Endodermal cell (in vitro differentiated cells): ENCODE measurements at regions not wholly inside any gene's neighbourhood (a gene's known extent, or its start where the extent isn't known, plus 50 kb on each side); places are given as distances from the start of the nearest gene placed in this dataset.

Source experiments
- DNase-seq: peaks from one replicate; pipeline ENCODE4 v3.0.0-alpha.2; 2017
- H3K27ac ChIP-seq: 2 replicates; pipeline ENCODE4 v1.5.1; 2013; ENCODE audit warnings: mild to moderate bottlenecking, low read depth, low read length, moderate library complexity
- H3K27me3 ChIP-seq: 2 replicates; pipeline ENCODE4 v1.6.1; 2013; ENCODE audit warnings: mild to moderate bottlenecking, low read length, moderate library complexity; ENCODE audit not compliant: insufficient read depth, control insufficient read depth, poor library complexity, severe bottlenecking
- H3K36me3 ChIP-seq: 2 replicates; pipeline ENCODE4 v1.7.0; 2013; ENCODE audit warnings: mild to moderate bottlenecking, low read length, moderate library complexity; ENCODE audit not compliant: control insufficient read depth, insufficient read depth
- H3K4me1 ChIP-seq: one replicate; pipeline ENCODE4 v1.7.0; 2013; ENCODE audit warnings: low read length; ENCODE audit not compliant: control insufficient read depth, insufficient read depth
- H3K4me3 ChIP-seq: 2 replicates; pipeline ENCODE4 v1.5.1; 2013; ENCODE audit warnings: mild to moderate bottlenecking, low read length, moderate library complexity
- H3K9ac ChIP-seq: 2 replicates; pipeline ENCODE4 v1.6.1; 2013; ENCODE audit warnings: mild to moderate bottlenecking, low read length, moderate library complexity; ENCODE audit not compliant: poor library complexity, severe bottlenecking; ENCODE audit errors: extremely low read depth
- H3K9me3 ChIP-seq: 2 replicates; pipeline ENCODE4 v1.6.1; 2013; ENCODE audit warnings: mild to moderate bottlenecking, low read length, moderate library complexity; ENCODE audit not compliant: control insufficient read depth
- H3K27ac Mint-ChIP-seq: 2 replicates; pipeline ENCODE4 v1.8.0; 2020; ENCODE audit warnings: mixed read lengths
- H3K27me3 Mint-ChIP-seq: 2 replicates; pipeline ENCODE4 v1.8.0; 2021; ENCODE audit warnings: mild to moderate bottlenecking, mixed read lengths; ENCODE audit not compliant: insufficient read depth
- H3K36me3 Mint-ChIP-seq: 2 replicates; pipeline ENCODE4 v1.8.0; 2020; ENCODE audit warnings: low read depth, mixed read lengths
- H3K4me1 Mint-ChIP-seq: 2 replicates; pipeline ENCODE4 v1.8.0; 2020; ENCODE audit warnings: mixed read lengths
- H3K4me3 Mint-ChIP-seq: 2 replicates; pipeline ENCODE4 v1.8.0; 2020; ENCODE audit warnings: mild to moderate bottlenecking, moderate library complexity, mixed read lengths
- H3K9me3 Mint-ChIP-seq: 2 replicates; pipeline ENCODE4 v1.8.0; 2020; ENCODE audit warnings: mild to moderate bottlenecking, mixed read lengths
- WGBS, 2 experiments: methylation state at CpG; one replicate each; pipeline versions ENCODE4 v1.1.5 to v1.1.7; 2013; ENCODE audit warnings: missing lambda C conversion rate in 2 of 2, mixed read lengths in 1 of 2; ENCODE audit not compliant: insufficient coverage in 1 of 2, insufficient read length in 1 of 2; 5-methylcytosine and 5-hydroxymethylcytosine counted together
- TF ChIP-seq, protein P1 (sequence below): fragments of 200-600 bp; sonication (generic); conservative IDR thresholded peaks from 2 replicates; pipeline ENCODE4 v1.5.0; 2021; ENCODE audit warnings: antibody characterized with exemption, mild to moderate bottlenecking

DNA sequence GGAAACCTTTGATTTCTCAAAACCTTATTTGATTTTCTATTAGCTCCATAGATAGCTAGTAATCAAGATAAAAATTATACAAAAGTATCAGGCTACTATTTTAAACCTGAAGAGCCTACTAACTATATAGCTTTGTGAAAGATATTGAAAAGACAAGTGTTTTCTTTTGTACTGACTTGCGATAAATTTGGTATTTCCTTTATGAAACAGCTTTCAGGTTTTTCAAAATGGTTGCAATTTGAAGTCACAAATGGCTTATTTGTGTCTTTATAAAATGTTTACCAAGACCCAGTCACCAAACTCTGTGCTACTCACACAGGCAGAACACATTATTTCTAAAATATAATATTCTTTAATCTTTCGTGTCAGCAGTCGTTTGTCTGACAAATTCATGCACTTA lies 167.5 kb upstream of the ALCAM start:
- H3K36me3 ChIP-seq = no peaks in the 10 kb centered on the region
- no peaks in the 10 kb centered on the region for H3K9me3 Mint-ChIP-seq
- H3K4me3 ChIP-seq = no peak overlapping the region
- 94 to 95% methylated on average over 3 of the region's 3 CpGs for WGBS, 2 experiments
- no peak overlapping the region for H3K27ac ChIP-seq
- H3K9ac ChIP-seq = no peak overlapping the region
- TF ChIP-seq, protein P1, sequence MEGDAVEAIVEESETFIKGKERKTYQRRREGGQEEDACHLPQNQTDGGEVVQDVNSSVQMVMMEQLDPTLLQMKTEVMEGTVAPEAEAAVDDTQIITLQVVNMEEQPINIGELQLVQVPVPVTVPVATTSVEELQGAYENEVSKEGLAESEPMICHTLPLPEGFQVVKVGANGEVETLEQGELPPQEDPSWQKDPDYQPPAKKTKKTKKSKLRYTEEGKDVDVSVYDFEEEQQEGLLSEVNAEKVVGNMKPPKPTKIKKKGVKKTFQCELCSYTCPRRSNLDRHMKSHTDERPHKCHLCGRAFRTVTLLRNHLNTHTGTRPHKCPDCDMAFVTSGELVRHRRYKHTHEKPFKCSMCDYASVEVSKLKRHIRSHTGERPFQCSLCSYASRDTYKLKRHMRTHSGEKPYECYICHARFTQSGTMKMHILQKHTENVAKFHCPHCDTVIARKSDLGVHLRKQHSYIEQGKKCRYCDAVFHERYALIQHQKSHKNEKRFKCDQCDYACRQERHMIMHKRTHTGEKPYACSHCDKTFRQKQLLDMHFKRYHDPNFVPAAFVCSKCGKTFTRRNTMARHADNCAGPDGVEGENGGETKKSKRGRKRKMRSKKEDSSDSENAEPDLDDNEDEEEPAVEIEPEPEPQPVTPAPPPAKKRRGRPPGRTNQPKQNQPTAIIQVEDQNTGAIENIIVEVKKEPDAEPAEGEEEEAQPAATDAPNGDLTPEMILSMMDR = no peak
- H3K9me3 ChIP-seq = no peaks in the 10 kb centered on the region
- no peak for DNase-seq
- no peak overlapping the region for H3K4me3 Mint-ChIP-seq
- no peak overlapping the region for H3K27ac Mint-ChIP-seq
- H3K27me3 Mint-ChIP-seq = no peaks in the 10 kb centered on the region
- no peaks in the 10 kb centered on the region for H3K27me3 ChIP-seq
- H3K4me1 Mint-ChIP-seq = no peaks in the 10 kb centered on the region
- H3K36me3 Mint-ChIP-seq = no peaks in the 10 kb centered on the region
- H3K4me1 ChIP-seq = no peaks in the 10 kb centered on the region

- Mint-ChIP-seq H3K27me3 (no peaks in the 10 kb centered on the region), H3K36me3 (no peaks in the 10 kb centered on the region), H3K9me3 (no peaks in the 10 kb centered on the region), H3K27ac (no peak overlapping the region), H3K4me3 (no peak overlapping the region), H3K4me1 (peaks cover 3% of the 10 kb centered on the region)
- TF ChIP-seq, protein P1 = no peak
- no peaks in the 10 kb centered on the region for H3K4me1 ChIP-seq
- H3K27me3 ChIP-seq = no peaks in the 10 kb centered on the region
- no peak overlapping the region for H3K9ac ChIP-seq
- H3K36me3 ChIP-seq = no peaks in the 10 kb centered on the region
- no peak overlapping the region for H3K27ac ChIP-seq
- 100% methylated on average over 1 of the region's 1 CpG for WGBS, 2 experiments
- no peaks in the 10 kb centered on the region for H3K9me3 ChIP-seq
- no peak for DNase-seq
- H3K4me3 ChIP-seq = no peak overlapping the region
These were observed 156.6 kb upstream of the ALCAM start for GRCh38 chr3:105210141-105210540.

- 88 to 92% methylated on average over 1 of the region's 1 CpG for WGBS, 2 experiments
- Histone ChIP-seq H3K27ac (no peak overlapping the region), H3K27me3 (no peaks in the 10 kb centered on the region), H3K36me3 (no peaks in the 10 kb centered on the region), H3K4me1 (no peaks in the 10 kb centered on the region), H3K4me3 (no peak overlapping the region), H3K9me3 (no peaks in the 10 kb centered on the region), H3K9ac (no peak overlapping the region)
- H3K36me3 Mint-ChIP-seq = no peaks in the 10 kb centered on the region
- DNase-seq = no peak
- H3K4me3 Mint-ChIP-seq = no peak overlapping the region
- no peaks in the 10 kb centered on the region for H3K27me3 Mint-ChIP-seq
- no peaks in the 10 kb centered on the region for H3K9me3 Mint-ChIP-seq
- H3K27ac Mint-ChIP-seq = no peak overlapping the region
- TF ChIP-seq, protein P1 = no peak
- no peaks in the 10 kb centered on the region for H3K4me1 Mint-ChIP-seq
These were observed 152.1 kb upstream of the ALCAM start for GRCh38 chr3:105214590-105214989.
